SK-N-SH treated with all-trans-retinoic acid at 6 μM for 48 hours (cell line): ENCODE measurements at regions not wholly inside any gene's neighbourhood (a gene's known extent, or its start where the extent isn't known, plus 50 kb on each side); places are given as distances from the start of the nearest gene placed in this dataset.

Experiments used
- ATAC-seq: fragments of 200-7000 bp; cut with Tn5 transposase; 3 replicates; pipeline ENCODE4 v1.9.1; 2020; ENCODE audit warnings: mild to moderate bottlenecking, moderate library complexity
- BACH2 ChIP-seq: fragments of 250-450 bp; sonication (Bioruptor Pico); IDR thresholded peaks from 2 replicates; pipeline ENCODE4 v1.9.0; 2021; ENCODE audit warnings: mild to moderate bottlenecking, borderline replicate concordance
- CSRNP3 ChIP-seq: fragments of 250-450 bp; sonication (Bioruptor Pico); IDR thresholded peaks from 2 replicates; pipeline ENCODE4 v1.5.1; 2021; ENCODE audit warnings: mild to moderate bottlenecking, moderate library complexity
- ESRRG ChIP-seq: fragments of 250-450 bp; sonication (Bioruptor Pico); IDR thresholded peaks from 2 replicates; pipeline ENCODE4 v1.6.1; 2021; ENCODE audit warnings: mild to moderate bottlenecking
- GLIS3 ChIP-seq: fragments of 250-450 bp; sonication (Bioruptor Pico); IDR thresholded peaks from 2 replicates; pipeline ENCODE4 v1.5.0; 2020; ENCODE audit warnings: mild to moderate bottlenecking, moderate library complexity
- ISL1 ChIP-seq: fragments of 250-450 bp; sonication (Bioruptor Pico); IDR thresholded peaks from 2 replicates; pipeline ENCODE4 v2.1.2; 2022; ENCODE audit warnings: mild to moderate bottlenecking, moderate library complexity
- PATZ1 ChIP-seq: fragments of 250-450 bp; sonication (Bioruptor Pico); IDR thresholded peaks from 2 replicates; pipeline ENCODE4 v1.8.0; 2020; ENCODE audit warnings: mild to moderate bottlenecking, moderate library complexity, borderline replicate concordance
- PPARA ChIP-seq: fragments of 250-450 bp; sonication (Bioruptor Pico); IDR thresholded peaks from 2 replicates; pipeline ENCODE4 v1.5.0; 2020; ENCODE audit warnings: mild to moderate bottlenecking, borderline replicate concordance
- RARB ChIP-seq: fragments of 250-450 bp; sonication (Bioruptor Pico); IDR thresholded peaks from 2 replicates; pipeline ENCODE4 v1.8.0; 2021; ENCODE audit warnings: mild to moderate bottlenecking, moderate library complexity
- SNAI2 ChIP-seq: fragments of 250-450 bp; sonication (Bioruptor Pico); IDR thresholded peaks from 2 replicates; pipeline ENCODE4 v1.5.0; 2020; ENCODE audit warnings: mild to moderate bottlenecking, moderate library complexity
- TOX ChIP-seq: fragments of 250-450 bp; sonication (Bioruptor Pico); IDR thresholded peaks from 2 replicates; pipeline ENCODE4 v1.8.0; 2021; ENCODE audit warnings: mild to moderate bottlenecking, moderate library complexity, borderline replicate concordance
- TSHZ2 ChIP-seq: fragments of 250-450 bp; sonication (Bioruptor Pico); IDR thresholded peaks from 2 replicates; pipeline ENCODE4 v1.5.0; 2020; ENCODE audit warnings: mild to moderate bottlenecking, moderate library complexity
- ZC3H10 ChIP-seq: fragments of 250-450 bp; sonication (Bioruptor Pico); IDR thresholded peaks from 2 replicates; pipeline ENCODE4 v1.5.1; 2021; ENCODE audit warnings: mild to moderate bottlenecking, moderate library complexity
- ZFP3 ChIP-seq: fragments of 250-450 bp; sonication (Bioruptor Pico); IDR thresholded peaks from 2 replicates; pipeline ENCODE4 v1.5.0; 2020; ENCODE audit warnings: mild to moderate bottlenecking, moderate library complexity
- ZFP30 ChIP-seq: fragments of 450-650 bp; formaldehyde crosslinking; IDR thresholded peaks from 2 replicates; pipeline ENCODE4 v1.5.0; 2022; ENCODE audit warnings: mild to moderate bottlenecking, moderate library complexity
- ZNF565 ChIP-seq: fragments of 450-650 bp; formaldehyde crosslinking; conservative IDR thresholded peaks from 2 replicates; pipeline ENCODE4 v1.5.0; 2020; ENCODE audit warnings: low read depth, mild to moderate bottlenecking, moderate library complexity
- ZNF70 ChIP-seq: fragments of 450-650 bp; formaldehyde crosslinking; IDR thresholded peaks from 2 replicates; pipeline ENCODE4 v1.5.0; 2020; ENCODE audit warnings: mild to moderate bottlenecking, moderate library complexity
- ZNF8 ChIP-seq: fragments of 450-650 bp; formaldehyde crosslinking; IDR thresholded peaks from 2 replicates; pipeline ENCODE4 v1.5.0; 2020; ENCODE audit warnings: mild to moderate bottlenecking, moderate library complexity
- TF ChIP-seq, protein P1 (sequence below): fragments of 250-450 bp; sonication (Bioruptor Pico); IDR thresholded peaks from 2 replicates; pipeline ENCODE4 v1.5.1; 2020; ENCODE audit warnings: low read depth, mild to moderate bottlenecking, moderate library complexity

GRCh38 chr2:224241001-224241400 lies 160.9 kb downstream of the FAM124B start:
- no peak for ATAC-seq
- TF ChIP-seq ZNF565 (CRISPR knock-in tag), result no peak
- TF ChIP-seq BACH2 (CRISPR knock-in tag), result no peak
- TF ChIP-seq TOX, result no peak
- TF ChIP-seq GLIS3 (CRISPR knock-in tag), result no peak
- TF ChIP-seq SNAI2 (CRISPR knock-in tag), result no peak
- TF ChIP-seq, all 23 proteins: peak for 0

DNA sequence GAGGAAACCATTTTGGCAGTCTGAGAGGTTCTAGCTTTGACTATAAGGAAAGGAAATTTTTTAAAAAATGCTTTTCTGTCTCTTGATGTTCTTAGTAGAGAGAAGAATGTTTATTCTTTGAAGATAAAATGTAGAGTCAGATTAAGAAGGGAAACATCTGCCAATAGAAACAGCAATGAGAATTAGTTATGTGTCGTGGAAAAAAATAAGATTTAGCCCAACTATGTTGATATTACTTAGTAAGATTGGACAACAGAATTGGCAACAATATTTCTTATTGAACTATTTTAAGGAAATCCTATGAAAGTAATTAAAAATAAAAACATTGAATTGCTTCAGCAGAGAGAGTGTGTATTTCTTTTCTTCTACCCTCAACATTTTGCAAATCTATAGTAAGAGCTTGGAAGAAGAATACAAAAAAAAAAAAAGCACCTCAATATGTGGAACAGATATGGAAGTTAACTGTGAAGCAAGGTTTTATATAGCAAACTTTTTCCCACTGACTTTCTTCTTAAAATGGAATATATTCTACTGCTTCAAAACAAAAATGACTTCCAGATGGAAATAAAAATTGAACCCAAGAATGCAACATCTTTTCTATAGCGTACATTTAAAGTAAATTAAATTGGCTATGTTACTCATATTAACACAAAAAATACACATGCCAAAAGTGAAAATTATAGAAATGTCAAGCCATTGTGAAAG lies 177.9 kb downstream of the FAM124B start:
- ATAC-seq, result no peak
- TF ChIP-seq ZNF8 (no peak), RARB (CRISPR knock-in tag) (no peak), ZNF565 (CRISPR knock-in tag) (no peak), ZNF70 (CRISPR knock-in tag) (no peak), PPARA (CRISPR knock-in tag) (no peak), ZC3H10 (CRISPR knock-in tag) (no peak), PATZ1 (CRISPR knock-in tag) (no peak), CSRNP3 (no peak), TSHZ2 (CRISPR knock-in tag) (no peak)
- TF ChIP-seq, protein P1, sequence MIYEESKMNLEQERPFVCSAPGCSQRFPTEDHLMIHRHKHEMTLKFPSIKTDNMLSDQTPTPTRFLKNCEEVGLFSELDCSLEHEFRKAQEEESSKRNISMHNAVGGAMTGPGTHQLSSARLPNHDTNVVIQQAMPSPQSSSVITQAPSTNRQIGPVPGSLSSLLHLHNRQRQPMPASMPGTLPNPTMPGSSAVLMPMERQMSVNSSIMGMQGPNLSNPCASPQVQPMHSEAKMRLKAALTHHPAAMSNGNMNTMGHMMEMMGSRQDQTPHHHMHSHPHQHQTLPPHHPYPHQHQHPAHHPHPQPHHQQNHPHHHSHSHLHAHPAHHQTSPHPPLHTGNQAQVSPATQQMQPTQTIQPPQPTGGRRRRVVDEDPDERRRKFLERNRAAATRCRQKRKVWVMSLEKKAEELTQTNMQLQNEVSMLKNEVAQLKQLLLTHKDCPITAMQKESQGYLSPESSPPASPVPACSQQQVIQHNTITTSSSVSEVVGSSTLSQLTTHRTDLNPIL, result no peak
- TF ChIP-seq, all 23 proteins: peak for 0

- TF ChIP-seq ZC3H10 (CRISPR knock-in tag) (no peak), ZNF565 (CRISPR knock-in tag) (no peak), PATZ1 (CRISPR knock-in tag) (no peak), ESRRG (CRISPR knock-in tag) (no peak), ZFP3 (CRISPR knock-in tag) (no peak), RARB (CRISPR knock-in tag) (no peak), ZNF70 (CRISPR knock-in tag) (no peak), TOX (no peak), TSHZ2 (CRISPR knock-in tag) (no peak), ZNF8 (no peak), ZFP30 (CRISPR knock-in tag) (no peak), BACH2 (CRISPR knock-in tag) (no peak), CSRNP3 (no peak), ISL1 (CRISPR knock-in tag) (no peak)
- TF ChIP-seq, protein P1, result no peak
- TF ChIP-seq, all 23 proteins: peak for 0
- no peak for ATAC-seq
Observed at GRCh38 chr2:224222974-224223373, 178.9 kb downstream of the FAM124B start.
